Stomach (tissue), 4 donors: ENCODE measurements at regions not wholly inside any gene's neighbourhood (a gene's known extent, or its start where the extent isn't known, plus 50 kb on each side); places are given as distances from the start of the nearest gene placed in this dataset.

Experiments used
- CTCF ChIP-seq, 7 experiments: fragments of 450-650 bp in 4 of 7; fragments of 200-600 bp in 3 of 7; sonication (generic) in 3 of 7; IDR thresholded peaks; one replicate each; pipeline ENCODE4 v1.5.1; 2016 to 2019; ENCODE audit warnings: antibody characterized with exemption in 7 of 7, control low read depth in 2 of 7, mild to moderate bottlenecking in 1 of 7
- POLR2AphosphoS5 ChIP-seq, 3 donors: sonication (generic); formaldehyde crosslinking; IDR thresholded peaks; one replicate each; pipeline ENCODE4 v1.6.1; 2016; ENCODE audit warnings: antibody characterized with exemption in 3 of 3

- TF ChIP-seq CTCF (IDR thresholded peaks at IDR 0.05), result no peak
- no peak for TF ChIP-seq POLR2AphosphoS5 (IDR thresholded peaks at IDR 0.05)
These were observed 146.7 kb upstream of the PITX2 start for GRCh38 chr4:110769578-110769977.
